Spleen (tissue), 11 donors: ENCODE measurements at regions not wholly inside any gene's neighbourhood (a gene's known extent, or its start where the extent isn't known, plus 50 kb on each side); places are given as distances from the start of the nearest gene placed in this dataset.

ENCODE experiments used
- DNase-seq: peaks from one replicate; pipeline ENCODE4 v3.0.0-alpha.2; 2020
- H3K27ac ChIP-seq, 8 donors: fragments of 200-600 bp; sonication (generic) in 7 of 8; 1 replicate in 4 of 8; 2 replicates in 4 of 8; pipeline versions ENCODE4 v1.5.0 to v1.8.0; 2016 to 2021; ENCODE audit warnings: inconsistent platforms in 4 of 8, mild to moderate bottlenecking in 4 of 8, moderate library complexity in 1 of 8
- H3K27me3 ChIP-seq, 7 donors: fragments of 200-600 bp; sonication (generic) in 6 of 7; replicated peaks in 1 of 7; 1 replicate in 4 of 7; 2 replicates in 3 of 7; pipeline versions ENCODE4 v1.5.0 to v1.8.0; 2016 to 2021; ENCODE audit warnings: inconsistent platforms in 3 of 7, mild to moderate bottlenecking in 1 of 7
- H3K36me3 ChIP-seq, 6 donors: fragments of 200-600 bp; sonication (generic) in 5 of 6; 1 replicate in 4 of 6; 2 replicates in 2 of 6; pipeline versions ENCODE4 v1.5.0 to v1.8.0; 2016 to 2021; ENCODE audit warnings: inconsistent platforms in 2 of 6
- H3K4me1 ChIP-seq, 6 donors: fragments of 200-600 bp; sonication (generic) in 5 of 6; 1 replicate in 3 of 6; 2 replicates in 3 of 6; pipeline versions ENCODE4 v1.5.0 to v1.8.0; 2016 to 2021; ENCODE audit warnings: inconsistent platforms in 3 of 6
- H3K4me3 ChIP-seq, 8 donors: fragments of 200-600 bp; sonication (generic) in 7 of 8; 1 replicate in 4 of 8; 2 replicates in 4 of 8; pipeline versions ENCODE4 v1.5.0 to v1.8.0; 2016 to 2021; ENCODE audit warnings: inconsistent platforms in 4 of 8, mild to moderate bottlenecking in 4 of 8, moderate library complexity in 2 of 8
- H3K9me3 ChIP-seq, 8 donors: fragments of 200-600 bp; sonication (generic) in 7 of 8; 1 replicate in 4 of 8; 2 replicates in 4 of 8; pipeline versions ENCODE4 v1.5.0 to v1.8.0; 2016 to 2021; ENCODE audit warnings: inconsistent platforms in 4 of 8
- CTCF ChIP-seq, 11 experiments: fragments of 200-600 bp in 7 of 11; fragments of 450-650 bp in 4 of 11; sonication (generic) in 4 of 11; IDR thresholded peaks in 8 of 11; conservative IDR thresholded peaks in 3 of 11; 1 replicate in 7 of 11; 2 replicates in 4 of 11; pipeline versions ENCODE4 v1.4.0 to v1.8.0; 2016 to 2021; ENCODE audit warnings: antibody characterized with exemption in 11 of 11, inconsistent platforms in 4 of 11, mild to moderate bottlenecking in 1 of 11
- POLR2A ChIP-seq, 3 donors: fragments of 450-650 bp; IDR thresholded peaks; one replicate each; pipeline ENCODE4 v1.5.1; 2017; ENCODE audit warnings: antibody characterized with exemption in 3 of 3, mild to moderate bottlenecking in 1 of 3
- POLR2AphosphoS5 ChIP-seq, 3 donors: sonication (generic); formaldehyde crosslinking; IDR thresholded peaks; one replicate each; pipeline ENCODE4 v1.5.1; 2017; ENCODE audit warnings: antibody characterized with exemption in 3 of 3
- WGBS, 5 donors: extraction: QIAGEN DNeasy Blood & Tissue Kit in 3 of 5; methylation state at CpG; one replicate each; pipeline versions ENCODE4 v1.1.5 to v1.1.7; 2013 to 2018; 5-methylcytosine and 5-hydroxymethylcytosine counted together
- intact Hi-C: fragments of 100-400 bp; cut with DNase I; formaldehyde crosslinking; loops from one replicate; pipeline ENCODE4 v1.15.0; 2023; ENCODE audit warnings: low total_unique reads
- donor health status: healthy with polysubstance abuse.
- donor health status: DM: no; HTN: no; CAD: no; lungs with moderate emphysema.
- donor health status: DM: no; HTN: no; CAD: no.
- donor health status: Bipolar disorder and iron deficiency.
- donor health status: healthy.
- donor health status: DM: no; HTN: no; CAD: no.
- donor health status: DM: yes; HTN: yes; CAD: no.

GRCh38 chr12:113610698-113611097 lies 139.0 kb upstream of the LHX5 start:
- no peak overlapping the region for H3K27ac ChIP-seq
- 3 to 10% (median 4%) methylated on average over 13 of the region's 13 CpGs for WGBS, 5 donors
- peaks cover 0 to 71% (median 24%) of the 10 kb centered on the region in 7 donors for H3K27me3 ChIP-seq
- no peak for DNase-seq
- TF ChIP-seq POLR2A (IDR thresholded peaks at IDR 0.05) (no peak), POLR2AphosphoS5 (IDR thresholded peaks at IDR 0.05) (no peak), CTCF (IDR thresholded peaks at IDR 0.05 in 8 of 11, conservative IDR thresholded peaks at IDR 0.05 in 3 of 11) (no peak)
- intact Hi-C loops = no loop called here
- no peaks in the 10 kb centered on the region for H3K36me3 ChIP-seq
- peaks cover 0 to 18% (median 0%) of the 10 kb centered on the region in 8 donors for H3K9me3 ChIP-seq
- no peak overlapping the region for H3K4me3 ChIP-seq
- H3K4me1 ChIP-seq = no peaks in the 10 kb centered on the region

- Histone ChIP-seq H3K9me3 (peaks cover 0 to 13% (median 0%) of the 10 kb centered on the region in 8 donors), H3K27ac (no peak overlapping the region), H3K36me3 (no peaks in the 10 kb centered on the region), H3K4me3 (no peak overlapping the region), H3K4me1 (no peaks in the 10 kb centered on the region), H3K27me3 (peaks cover 0 to 76% (median 24%) of the 10 kb centered on the region in 7 donors)
- WGBS, 5 donors = 7 to 11% (median 9%) methylated on average over 15 to 16 of the region's 16 CpGs
- intact Hi-C loops = no loop called here
- DNase-seq = no peak
- TF ChIP-seq CTCF (IDR thresholded peaks at IDR 0.05 in 8 of 11, conservative IDR thresholded peaks at IDR 0.05 in 3 of 11) = no peak
- TF ChIP-seq POLR2AphosphoS5 (IDR thresholded peaks at IDR 0.05) = no peak
- no peak for TF ChIP-seq POLR2A (IDR thresholded peaks at IDR 0.05)
Measured at GRCh38 chr12:113609692-113610469, 138.2 kb upstream of the LHX5 start.

- intact Hi-C loops = no loop called here
- Histone ChIP-seq H3K36me3 (no peaks in the 10 kb centered on the region), H3K9me3 (peaks cover 0 to 5% (median 0%) of the 10 kb centered on the region in 8 donors), H3K27ac (no peak overlapping the region), H3K27me3 (peaks cover 0 to 64% (median 3%) of the 10 kb centered on the region in 7 donors), H3K4me1 (no peaks in the 10 kb centered on the region), H3K4me3 (no peak overlapping the region)
- DNase-seq = no peak
- TF ChIP-seq POLR2AphosphoS5 (IDR thresholded peaks at IDR 0.05) (no peak), CTCF (IDR thresholded peaks at IDR 0.05 in 8 of 11, conservative IDR thresholded peaks at IDR 0.05 in 3 of 11) (no peak), POLR2A (IDR thresholded peaks at IDR 0.05) (no peak)
Measured at GRCh38 chr12:113604666-113605065, 133.0 kb upstream of the LHX5 start.

GRCh38 chr12:113601656-113602263 lies 130.1 kb upstream of the LHX5 start:
- Histone ChIP-seq H3K9me3 (no peaks in the 10 kb centered on the region), H3K27ac (no peak overlapping the region), H3K27me3 (peaks cover 0 to 68% (median 0%) of the 10 kb centered on the region in 7 donors), H3K4me1 (no peaks in the 10 kb centered on the region), H3K4me3 (no peak overlapping the region), H3K36me3 (no peaks in the 10 kb centered on the region)
- intact Hi-C loops = no loop called here
- 44 to 56% (median 54%) methylated on average over 3 of the region's 3 CpGs for WGBS, 5 donors
- DNase-seq = no peak
- TF ChIP-seq CTCF (IDR thresholded peaks at IDR 0.05 in 8 of 11, conservative IDR thresholded peaks at IDR 0.05 in 3 of 11) (no peak), POLR2A (IDR thresholded peaks at IDR 0.05) (no peak), POLR2AphosphoS5 (IDR thresholded peaks at IDR 0.05) (no peak)
